ENCODE measurements at regions not wholly inside any gene's neighbourhood (a gene's known extent, or its start where the extent isn't known, plus 50 kb on each side); places are given as distances from the start of the nearest gene placed in this dataset.

- TF ChIP-seq POLR2AphosphoS5 (IDR thresholded peaks at IDR 0.05; ENCODE audit: low read depth, low read length): no peak
- no peak for TF ChIP-seq EHMT2 (IDR thresholded peaks at IDR 0.05; ENCODE audit: borderline replicate concordance, low read depth, low read length)
- no peak for TF ChIP-seq FOXP1 (IDR thresholded peaks at IDR 0.05)
- TF ChIP-seq FOXP1 (CRISPR knock-in tag; IDR thresholded peaks at IDR 0.05): no peak
- TF ChIP-seq ZEB1 (IDR thresholded peaks at IDR 0.05; ENCODE audit: insufficient replicate concordance, low read depth): no peak
- no peak for TF ChIP-seq ZNF83 (CRISPR knock-in tag; IDR thresholded peaks at IDR 0.05; ENCODE audit: borderline replicate concordance)
- TF ChIP-seq SUZ12 (IDR thresholded peaks at IDR 0.05; ENCODE audit: low read depth, low read length): no peak
- TF ChIP-seq CREB1 (IDR thresholded peaks at IDR 0.05): no peak
- no peak for TF ChIP-seq CREB1 (CRISPR knock-in tag; IDR thresholded peaks at IDR 0.05)
- TF ChIP-seq HOXA5 (CRISPR knock-in tag; IDR thresholded peaks at IDR 0.05): no peak
- no peak for TF ChIP-seq POLR2A (IDR thresholded peaks at IDR 0.05; ENCODE audit: insufficient read depth in 1 of 2, low read depth in 2 of 2, low read length in 2 of 2)
These were observed 211.8 kb downstream of the DACT1 start for GRCh38 chr14:58849601-58850000.

Data from HepG2 (cell line).